Neural crest cell (in vitro differentiated cells): ENCODE measurements at regions not wholly inside any gene's neighbourhood (a gene's known extent, or its start where the extent isn't known, plus 50 kb on each side); places are given as distances from the start of the nearest gene placed in this dataset.

Source experiments
- DNase-seq: peaks from one replicate; pipeline ENCODE4 v3.0.0; 2021; ENCODE audit warnings: low read depth, mixed read lengths, low spot score
- H3K27ac Mint-ChIP-seq: one replicate; pipeline ENCODE4 v1.8.0; 2021; ENCODE audit warnings: mild to moderate bottlenecking, mixed read lengths; ENCODE audit not compliant: unreplicated experiment
- H3K27me3 Mint-ChIP-seq: 2 replicates; pipeline ENCODE4 v1.8.0; 2021; ENCODE audit warnings: low read depth, mild to moderate bottlenecking, mixed read lengths
- H3K36me3 Mint-ChIP-seq: 2 replicates; pipeline ENCODE4 v1.8.0; 2021; ENCODE audit warnings: low read depth, mild to moderate bottlenecking, mixed read lengths
- H3K4me1 Mint-ChIP-seq: 2 replicates; pipeline ENCODE4 v1.8.0; 2021; ENCODE audit warnings: mixed read lengths
- H3K4me3 Mint-ChIP-seq: one replicate; pipeline ENCODE4 v1.8.0; 2021; ENCODE audit warnings: mild to moderate bottlenecking, mixed read lengths
- H3K9me3 Mint-ChIP-seq: 2 replicates; pipeline ENCODE4 v1.8.0; 2021; ENCODE audit warnings: mixed read lengths
- TF ChIP-seq, protein P1 (sequence below): fragments of 200-600 bp; sonication (generic); conservative IDR thresholded peaks from 2 replicates; pipeline ENCODE4 v1.5.0; 2021; ENCODE audit warnings: antibody characterized with exemption, mild to moderate bottlenecking

GRCh38 chr15:95930659-95931375 lies 399.7 kb upstream of the NR2F2 start:
- TF ChIP-seq, protein P1, sequence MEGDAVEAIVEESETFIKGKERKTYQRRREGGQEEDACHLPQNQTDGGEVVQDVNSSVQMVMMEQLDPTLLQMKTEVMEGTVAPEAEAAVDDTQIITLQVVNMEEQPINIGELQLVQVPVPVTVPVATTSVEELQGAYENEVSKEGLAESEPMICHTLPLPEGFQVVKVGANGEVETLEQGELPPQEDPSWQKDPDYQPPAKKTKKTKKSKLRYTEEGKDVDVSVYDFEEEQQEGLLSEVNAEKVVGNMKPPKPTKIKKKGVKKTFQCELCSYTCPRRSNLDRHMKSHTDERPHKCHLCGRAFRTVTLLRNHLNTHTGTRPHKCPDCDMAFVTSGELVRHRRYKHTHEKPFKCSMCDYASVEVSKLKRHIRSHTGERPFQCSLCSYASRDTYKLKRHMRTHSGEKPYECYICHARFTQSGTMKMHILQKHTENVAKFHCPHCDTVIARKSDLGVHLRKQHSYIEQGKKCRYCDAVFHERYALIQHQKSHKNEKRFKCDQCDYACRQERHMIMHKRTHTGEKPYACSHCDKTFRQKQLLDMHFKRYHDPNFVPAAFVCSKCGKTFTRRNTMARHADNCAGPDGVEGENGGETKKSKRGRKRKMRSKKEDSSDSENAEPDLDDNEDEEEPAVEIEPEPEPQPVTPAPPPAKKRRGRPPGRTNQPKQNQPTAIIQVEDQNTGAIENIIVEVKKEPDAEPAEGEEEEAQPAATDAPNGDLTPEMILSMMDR, result no peak
- Mint-ChIP-seq H3K27me3 (no peaks in the 10 kb centered on the region), H3K36me3 (peaks cover 7% of the 10 kb centered on the region), H3K27ac (no peak overlapping the region), H3K4me3 (no peak overlapping the region), H3K4me1 (peaks cover 13% of the 10 kb centered on the region), H3K9me3 (peaks cover 2% of the 10 kb centered on the region)
- DNase-seq, result no peak

DNA sequence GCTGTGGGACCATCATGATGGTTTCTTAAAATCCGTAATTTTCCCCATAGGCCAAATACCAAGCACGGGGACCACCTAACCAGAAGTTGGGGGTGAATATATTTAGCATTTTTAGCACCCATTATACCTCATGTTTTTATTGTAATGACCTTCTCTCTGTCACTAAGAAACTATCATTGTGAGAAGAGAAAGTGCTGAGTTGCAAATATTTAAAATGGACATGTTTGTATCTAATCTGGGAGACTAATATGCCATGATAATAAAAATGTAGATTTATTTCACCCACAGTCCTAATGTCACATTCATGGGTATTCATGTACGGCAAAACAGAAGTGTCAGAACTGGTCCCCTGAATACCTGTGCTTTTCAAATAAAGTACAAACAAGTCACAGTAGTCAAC lies 398.9 kb upstream of the NR2F2 start:
- TF ChIP-seq, protein P1, result no peak
- Mint-ChIP-seq H3K36me3 (peaks cover 7% of the 10 kb centered on the region), H3K27ac (no peak overlapping the region), H3K27me3 (no peaks in the 10 kb centered on the region), H3K9me3 (peaks cover 2% of the 10 kb centered on the region), H3K4me3 (no peak overlapping the region), H3K4me1 (peaks cover 21% of the 10 kb centered on the region)
- DNase-seq, result no peak

- peaks cover 2% of the 10 kb centered on the region for H3K9me3 Mint-ChIP-seq
- H3K36me3 Mint-ChIP-seq, result peaks cover 7% of the 10 kb centered on the region
- H3K27me3 Mint-ChIP-seq, result no peaks in the 10 kb centered on the region
- H3K27ac Mint-ChIP-seq, result no peak overlapping the region
- H3K4me3 Mint-ChIP-seq, result no peak overlapping the region
- TF ChIP-seq, protein P1, result no peak
- DNase-seq, result no peak
- peaks cover 26% of the 10 kb centered on the region for H3K4me1 Mint-ChIP-seq
Observed at GRCh38 chr15:95932141-95932540, 398.4 kb upstream of the NR2F2 start.

- no peak for DNase-seq
- Mint-ChIP-seq H3K4me3 (no peak overlapping the region), H3K4me1 (peaks cover 32% of the 10 kb centered on the region), H3K36me3 (peaks cover 8% of the 10 kb centered on the region), H3K27me3 (no peaks in the 10 kb centered on the region), H3K27ac (no peak overlapping the region), H3K9me3 (peaks cover 7% of the 10 kb centered on the region)
- TF ChIP-seq, protein P1, result no peak
Observed at GRCh38 chr15:95932676-95933075, 397.8 kb upstream of the NR2F2 start.

GRCh38 chr15:95935852-95936251 lies 394.6 kb upstream of the NR2F2 start:
- Mint-ChIP-seq H3K4me3 (no peak overlapping the region), H3K9me3 (peaks cover 7% of the 10 kb centered on the region), H3K4me1 (peaks cover 57% of the 10 kb centered on the region), H3K36me3 (peaks cover 6% of the 10 kb centered on the region), H3K27ac (no peak overlapping the region), H3K27me3 (no peaks in the 10 kb centered on the region)
- no peak for DNase-seq
- TF ChIP-seq, protein P1, result no peak
